ENCODE measurements at regions not wholly inside any gene's neighbourhood (a gene's known extent, or its start where the extent isn't known, plus 50 kb on each side); places are given as distances from the start of the nearest gene placed in this dataset.
A peak's percentile ranks its signal among the peaks of the same experiment; 100 is the strongest.
"Not testable (repeated sequence)": the region's sequence is repeated elsewhere in the genome, so short reads cannot be mapped to it uniquely, and the experiment has no call there.

- no peak for DNase-seq
Observed at GRCh38 chr3:67064105-67064504, 66.0 kb downstream of the KBTBD8 start.

- no peak for DNase-seq
Observed at GRCh38 chr3:67067251-67067650, 69.1 kb downstream of the KBTBD8 start.

- DNase-seq = not testable (repeated sequence)
Observed at GRCh38 chr3:67072640-67073039, 74.5 kb downstream of the KBTBD8 start.

- no peak for DNase-seq
Observed at GRCh38 chr3:67073812-67074211, 75.7 kb downstream of the KBTBD8 start.

GRCh38 chr3:67075295-67075694 is 77.2 kb downstream of the KBTBD8 start:
- DNase-seq = no peak

- DNase-seq = no peak
Observed at GRCh38 chr3:67076607-67077006, 78.5 kb downstream of the KBTBD8 start.

GRCh38 chr3:67077656-67078055 is 79.5 kb downstream of the KBTBD8 start:
- no peak for DNase-seq

- no peak for DNase-seq
Observed at GRCh38 chr3:67082533-67083024, 84.5 kb downstream of the KBTBD8 start.

GRCh38 chr3:67083277-67083676 is 85.2 kb downstream of the KBTBD8 start:
- no peak for DNase-seq

GRCh38 chr3:67087788-67088187 is 89.7 kb downstream of the KBTBD8 start:
- DNase-seq = no peak

- no peak for DNase-seq
Observed at GRCh38 chr3:67090474-67090873, 92.4 kb downstream of the KBTBD8 start.

GRCh38 chr3:67093305-67093704 is 95.2 kb downstream of the KBTBD8 start:
- no peak for DNase-seq

- DNase-seq = no peak
Observed at GRCh38 chr3:67094167-67094566, 96.1 kb downstream of the KBTBD8 start.

- DNase-seq = peak; percentile 34
Observed at GRCh38 chr3:67094774-67095173, 96.7 kb downstream of the KBTBD8 start.

- no peak for DNase-seq
Observed at GRCh38 chr3:67104388-67104787, 106.3 kb downstream of the KBTBD8 start.

- DNase-seq = no peak
Observed at GRCh38 chr3:67106874-67107273, 108.8 kb downstream of the KBTBD8 start.

GRCh38 chr3:67109651-67110204 is 111.6 kb downstream of the KBTBD8 start:
- DNase-seq = no peak

- DNase-seq = peak; percentile 88
Observed at GRCh38 chr3:67113802-67114407, 115.8 kb downstream of the KBTBD8 start.

GRCh38 chr3:67118122-67118521 is 120.0 kb downstream of the KBTBD8 start:
- no peak for DNase-seq

- DNase-seq = no peak
Observed at GRCh38 chr3:67118635-67119034, 120.5 kb downstream of the KBTBD8 start.

GRCh38 chr3:67123914-67124313 is 125.8 kb downstream of the KBTBD8 start:
- DNase-seq = no peak

- DNase-seq = no peak
Observed at GRCh38 chr3:67127254-67127653, 129.1 kb downstream of the KBTBD8 start.

- DNase-seq = no peak
Observed at GRCh38 chr3:67142432-67142831, 144.3 kb downstream of the KBTBD8 start.

- no peak for DNase-seq
Observed at GRCh38 chr3:67145738-67146137, 147.6 kb downstream of the KBTBD8 start.

- DNase-seq = no peak
Observed at GRCh38 chr3:67154429-67154828, 156.3 kb downstream of the KBTBD8 start.

All from right hindlimb (tissue), 1 donor.